Osteoblast (primary cell): ENCODE measurements at regions not wholly inside any gene's neighbourhood (a gene's known extent, or its start where the extent isn't known, plus 50 kb on each side); places are given as distances from the start of the nearest gene placed in this dataset.

Experiments used
- DNase-seq: peaks from one replicate; pipeline ENCODE4 v3.0.0; 2011; ENCODE audit warnings: low spot score, mixed read lengths; ENCODE audit not compliant: insufficient read length; ENCODE audit errors: missing footprints
- H2AFZ ChIP-seq: 2 replicates; pipeline ENCODE4 v1.6.0; 2011; ENCODE audit warnings: mild to moderate bottlenecking, low read length
- H3K27ac ChIP-seq: 2 replicates; pipeline ENCODE4 v1.5.1; 2011; ENCODE audit warnings: mild to moderate bottlenecking, low read depth, low read length, moderate library complexity
- H3K27me3 ChIP-seq: 2 replicates; pipeline ENCODE4 v1.6.0; 2012; ENCODE audit warnings: mild to moderate bottlenecking, control low read depth, inconsistent platforms, low read length, moderate library complexity; ENCODE audit not compliant: insufficient read depth
- H3K36me3 ChIP-seq: 2 replicates; pipeline ENCODE4 v1.5.1; 2011; ENCODE audit warnings: mild to moderate bottlenecking, low read length, control low read depth, moderate library complexity; ENCODE audit not compliant: insufficient read depth
- H3K4me1 ChIP-seq: 2 replicates; pipeline ENCODE4 v1.5.1; 2011; ENCODE audit warnings: mild to moderate bottlenecking, low read length, control low read depth, moderate library complexity; ENCODE audit not compliant: insufficient read depth
- H3K4me2 ChIP-seq: 2 replicates; pipeline ENCODE4 v1.6.0; 2011; ENCODE audit warnings: mild to moderate bottlenecking, low read length; ENCODE audit not compliant: insufficient read depth
- H3K4me3 ChIP-seq: fragments of 200-600 bp; sonication (generic); 3 replicates; pipeline ENCODE4 v1.5.1; 2012; ENCODE audit warnings: mild to moderate bottlenecking, low read length, inconsistent platforms; ENCODE audit not compliant: insufficient read depth
- H3K79me2 ChIP-seq: 2 replicates; pipeline ENCODE4 v1.6.0; 2012; ENCODE audit warnings: mild to moderate bottlenecking, low read length, control low read depth, inconsistent platforms; ENCODE audit not compliant: insufficient read depth
- H3K9me3 ChIP-seq: 2 replicates; pipeline ENCODE4 v1.5.1; 2011; ENCODE audit warnings: low read depth, low read length, control low read depth
- H4K20me1 ChIP-seq: 2 replicates; pipeline ENCODE4 v1.6.0; 2012; ENCODE audit warnings: mild to moderate bottlenecking, low read length, control low read depth; ENCODE audit not compliant: insufficient read depth
- TF ChIP-seq, protein P1 (sequence below): IDR thresholded peaks from 2 replicates; pipeline ENCODE4 v1.5.1; 2011; ENCODE audit warnings: mild to moderate bottlenecking, low read depth, low read length, moderate library complexity; ENCODE audit errors: extremely low read depth

DNA sequence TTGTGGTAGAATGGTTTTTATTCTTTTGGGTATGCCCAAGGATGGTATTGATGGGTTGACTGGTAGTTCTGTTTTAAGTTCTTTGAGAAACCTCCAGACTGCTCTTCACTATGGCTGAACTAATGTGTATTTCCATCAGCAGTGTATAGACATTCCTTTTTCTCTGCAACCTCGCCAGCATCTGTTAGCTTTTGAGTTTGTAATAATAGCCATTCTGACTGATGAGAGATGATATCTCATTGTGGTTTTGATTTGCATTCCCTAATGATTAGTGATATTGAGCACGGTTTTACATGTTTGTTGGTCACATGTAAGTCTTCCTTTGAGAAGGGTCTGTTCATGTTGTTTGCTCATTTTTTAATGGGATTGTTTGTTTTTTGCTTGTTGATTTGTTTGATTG, 1348.7 kb upstream of the NXPH2 start:
- Histone ChIP-seq H4K20me1 (no peaks in the 10 kb centered on the region), H3K79me2 (no peaks in the 10 kb centered on the region), H3K4me3 (no peak overlapping the region), H3K9me3 (no peaks in the 10 kb centered on the region), H3K27ac (no peak overlapping the region), H3K4me1 (no peaks in the 10 kb centered on the region), H2AFZ (no peak overlapping the region), H3K4me2 (no peak overlapping the region), H3K36me3 (no peaks in the 10 kb centered on the region), H3K27me3 (no peaks in the 10 kb centered on the region)
- TF ChIP-seq, protein P1, sequence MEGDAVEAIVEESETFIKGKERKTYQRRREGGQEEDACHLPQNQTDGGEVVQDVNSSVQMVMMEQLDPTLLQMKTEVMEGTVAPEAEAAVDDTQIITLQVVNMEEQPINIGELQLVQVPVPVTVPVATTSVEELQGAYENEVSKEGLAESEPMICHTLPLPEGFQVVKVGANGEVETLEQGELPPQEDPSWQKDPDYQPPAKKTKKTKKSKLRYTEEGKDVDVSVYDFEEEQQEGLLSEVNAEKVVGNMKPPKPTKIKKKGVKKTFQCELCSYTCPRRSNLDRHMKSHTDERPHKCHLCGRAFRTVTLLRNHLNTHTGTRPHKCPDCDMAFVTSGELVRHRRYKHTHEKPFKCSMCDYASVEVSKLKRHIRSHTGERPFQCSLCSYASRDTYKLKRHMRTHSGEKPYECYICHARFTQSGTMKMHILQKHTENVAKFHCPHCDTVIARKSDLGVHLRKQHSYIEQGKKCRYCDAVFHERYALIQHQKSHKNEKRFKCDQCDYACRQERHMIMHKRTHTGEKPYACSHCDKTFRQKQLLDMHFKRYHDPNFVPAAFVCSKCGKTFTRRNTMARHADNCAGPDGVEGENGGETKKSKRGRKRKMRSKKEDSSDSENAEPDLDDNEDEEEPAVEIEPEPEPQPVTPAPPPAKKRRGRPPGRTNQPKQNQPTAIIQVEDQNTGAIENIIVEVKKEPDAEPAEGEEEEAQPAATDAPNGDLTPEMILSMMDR, result no peak
- no peak for DNase-seq

DNA sequence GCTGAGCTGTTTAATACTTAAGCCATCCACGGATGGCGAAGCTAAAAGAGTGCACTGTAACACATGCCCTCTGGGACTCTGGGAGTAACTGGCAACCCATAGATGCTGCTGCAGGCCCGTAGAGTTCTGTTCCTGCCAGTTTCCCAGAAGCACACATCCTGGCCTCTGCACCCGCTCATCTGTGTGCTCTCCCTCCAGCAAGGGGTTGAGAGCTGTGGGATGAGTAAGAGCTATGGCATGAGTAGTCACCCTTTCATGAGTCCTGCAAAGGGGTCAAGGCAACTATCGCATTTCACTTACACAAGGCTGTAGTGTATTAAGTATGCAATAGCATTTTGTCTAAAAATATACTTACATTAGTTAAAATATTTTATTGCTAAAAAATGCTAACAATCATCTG, 1341.8 kb upstream of the NXPH2 start:
- no peak overlapping the region for H3K4me2 ChIP-seq
- H3K79me2 ChIP-seq, result no peaks in the 10 kb centered on the region
- H2AFZ ChIP-seq, result no peak overlapping the region
- H3K4me3 ChIP-seq, result no peak overlapping the region
- no peak for DNase-seq
- no peaks in the 10 kb centered on the region for H4K20me1 ChIP-seq
- H3K9me3 ChIP-seq, result no peaks in the 10 kb centered on the region
- no peak overlapping the region for H3K27ac ChIP-seq
- H3K4me1 ChIP-seq, result no peaks in the 10 kb centered on the region
- no peaks in the 10 kb centered on the region for H3K27me3 ChIP-seq
- TF ChIP-seq, protein P1, result no peak
- no peaks in the 10 kb centered on the region for H3K36me3 ChIP-seq

DNA sequence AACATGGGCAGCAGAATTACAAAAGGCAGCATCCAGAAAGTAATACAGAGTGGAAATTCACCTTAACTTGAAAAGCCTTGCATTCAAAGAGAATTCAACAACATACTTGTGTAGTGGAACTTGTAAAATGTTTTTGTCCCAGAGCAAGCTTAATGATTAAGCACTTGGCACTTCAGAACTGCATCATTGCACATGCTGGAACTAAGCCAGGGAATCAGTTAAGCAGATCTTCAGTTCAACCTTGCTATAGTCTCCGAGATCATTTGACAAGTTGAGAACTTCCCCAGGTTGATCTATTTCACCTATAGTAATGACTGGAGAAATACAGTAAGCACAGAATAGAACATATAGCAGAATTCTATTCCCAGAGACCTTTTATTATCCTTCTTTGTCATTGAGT, 1337.2 kb upstream of the NXPH2 start:
- Histone ChIP-seq H3K4me2 (no peak overlapping the region), H2AFZ (no peak overlapping the region), H3K4me1 (no peaks in the 10 kb centered on the region), H3K79me2 (no peaks in the 10 kb centered on the region), H4K20me1 (no peaks in the 10 kb centered on the region), H3K27me3 (no peaks in the 10 kb centered on the region), H3K27ac (no peak overlapping the region), H3K9me3 (no peaks in the 10 kb centered on the region), H3K4me3 (no peak overlapping the region), H3K36me3 (no peaks in the 10 kb centered on the region)
- no peak for DNase-seq
- TF ChIP-seq, protein P1, result no peak

DNA sequence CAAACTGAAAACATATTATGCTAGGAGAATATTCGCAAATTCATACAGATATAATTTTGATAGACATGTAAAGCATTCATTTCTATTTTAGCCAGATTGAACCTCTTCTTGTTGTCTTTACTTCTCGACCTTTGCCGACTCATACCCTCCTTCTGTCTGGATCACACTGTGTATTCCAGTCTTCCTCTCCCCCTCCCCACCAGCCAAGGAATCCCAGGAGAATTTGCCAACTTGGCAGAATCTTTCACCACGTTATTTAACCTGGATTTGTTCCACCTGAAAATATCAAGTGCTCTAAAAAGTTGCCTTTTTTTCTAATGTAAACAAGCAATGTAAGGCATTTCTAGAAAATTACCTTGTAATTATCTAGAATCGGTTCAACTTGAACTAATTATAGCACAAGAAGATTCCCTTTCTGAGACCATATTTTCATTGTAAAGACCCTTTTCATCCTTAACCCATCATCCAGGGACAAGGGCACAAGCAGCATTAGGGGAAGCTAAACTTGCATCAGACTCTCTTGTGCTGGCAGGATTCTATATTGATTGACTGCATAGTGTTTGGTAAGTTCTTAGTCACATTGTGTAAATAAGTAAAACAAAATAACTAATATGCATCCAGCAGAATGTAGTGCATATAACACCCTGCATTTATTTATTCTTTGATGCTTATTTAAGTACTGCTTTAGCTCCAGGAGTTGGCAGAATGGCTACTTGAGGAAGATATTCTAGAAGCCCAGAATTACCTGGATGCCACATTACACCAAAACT, 1328.7 kb upstream of the NXPH2 start:
- no peaks in the 10 kb centered on the region for H3K4me1 ChIP-seq
- no peak overlapping the region for H2AFZ ChIP-seq
- H3K9me3 ChIP-seq, result no peaks in the 10 kb centered on the region
- no peak overlapping the region for H3K27ac ChIP-seq
- no peak overlapping the region for H3K4me3 ChIP-seq
- H3K79me2 ChIP-seq, result no peaks in the 10 kb centered on the region
- no peaks in the 10 kb centered on the region for H3K27me3 ChIP-seq
- TF ChIP-seq, protein P1, result no peak
- H3K36me3 ChIP-seq, result no peaks in the 10 kb centered on the region
- no peak for DNase-seq
- no peak overlapping the region for H3K4me2 ChIP-seq
- no peaks in the 10 kb centered on the region for H4K20me1 ChIP-seq
